ENCODE measurements at regions not wholly inside any gene's neighbourhood (a gene's known extent, or its start where the extent isn't known, plus 50 kb on each side); places are given as distances from the start of the nearest gene placed in this dataset.

DNA sequence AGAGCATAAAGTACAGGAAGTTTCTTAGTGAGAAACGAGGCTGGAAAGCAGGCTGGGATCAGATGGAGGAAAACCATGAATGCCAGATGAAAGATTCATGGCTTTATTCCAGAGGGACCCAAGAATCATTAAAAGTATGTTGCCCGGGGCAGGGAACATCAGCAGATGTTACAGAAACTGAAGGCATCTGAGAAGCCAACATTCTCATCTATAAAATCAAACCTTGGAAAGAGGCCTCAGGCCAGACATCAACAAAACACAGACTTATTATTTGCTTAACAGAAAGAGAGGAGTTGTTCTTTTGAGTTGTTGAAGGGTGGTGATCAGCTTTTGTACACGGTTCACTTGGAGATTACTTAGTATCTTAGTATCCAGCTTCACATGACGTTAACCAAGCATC, 543.6 kb downstream of the RFC3 start:
- H3K9me3 ChIP-seq, result no peaks in the 10 kb centered on the region
- DNase-seq, result no peak
- TF ChIP-seq POLR2A (IDR thresholded peaks at IDR 0.05), result no peak
- TF ChIP-seq, protein P1, sequence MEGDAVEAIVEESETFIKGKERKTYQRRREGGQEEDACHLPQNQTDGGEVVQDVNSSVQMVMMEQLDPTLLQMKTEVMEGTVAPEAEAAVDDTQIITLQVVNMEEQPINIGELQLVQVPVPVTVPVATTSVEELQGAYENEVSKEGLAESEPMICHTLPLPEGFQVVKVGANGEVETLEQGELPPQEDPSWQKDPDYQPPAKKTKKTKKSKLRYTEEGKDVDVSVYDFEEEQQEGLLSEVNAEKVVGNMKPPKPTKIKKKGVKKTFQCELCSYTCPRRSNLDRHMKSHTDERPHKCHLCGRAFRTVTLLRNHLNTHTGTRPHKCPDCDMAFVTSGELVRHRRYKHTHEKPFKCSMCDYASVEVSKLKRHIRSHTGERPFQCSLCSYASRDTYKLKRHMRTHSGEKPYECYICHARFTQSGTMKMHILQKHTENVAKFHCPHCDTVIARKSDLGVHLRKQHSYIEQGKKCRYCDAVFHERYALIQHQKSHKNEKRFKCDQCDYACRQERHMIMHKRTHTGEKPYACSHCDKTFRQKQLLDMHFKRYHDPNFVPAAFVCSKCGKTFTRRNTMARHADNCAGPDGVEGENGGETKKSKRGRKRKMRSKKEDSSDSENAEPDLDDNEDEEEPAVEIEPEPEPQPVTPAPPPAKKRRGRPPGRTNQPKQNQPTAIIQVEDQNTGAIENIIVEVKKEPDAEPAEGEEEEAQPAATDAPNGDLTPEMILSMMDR (IDR thresholded peaks at IDR 0.05), result no peak
- H3K27ac ChIP-seq, result no peak overlapping the region
- intact Hi-C loops (cut with DNase I), result no loop called here
- H3K4me1 ChIP-seq, result peaks cover 0 to 8% (median 0%) of the 10 kb centered on the region in 3 donors
- no peaks in the 10 kb centered on the region for H3K27me3 ChIP-seq
- WGBS, 2 donors, result 19 to 38% methylated on average over 4 of the region's 4 CpGs
- H3K36me3 ChIP-seq, result no peaks in the 10 kb centered on the region
- no peak overlapping the region for H3K4me3 ChIP-seq

DNA sequence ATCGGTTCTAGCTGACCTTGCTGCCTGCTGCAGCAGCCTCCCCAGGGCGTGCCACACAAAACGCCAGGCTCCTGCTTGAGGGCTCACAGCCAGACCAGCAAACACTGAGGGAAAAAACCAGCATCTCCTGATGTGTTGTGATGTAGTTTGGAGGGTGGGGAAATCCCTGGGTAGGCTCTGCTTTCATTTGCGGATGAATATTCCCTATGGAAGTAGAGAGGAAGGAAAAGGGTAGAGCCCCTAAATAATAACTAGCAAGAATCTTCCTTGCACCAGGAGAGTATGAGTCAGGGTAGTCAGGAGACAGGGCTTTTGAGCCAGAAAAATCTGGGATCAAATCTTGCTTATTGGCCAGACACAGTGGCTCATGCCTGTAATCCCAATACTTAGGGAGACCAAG, 545.3 kb downstream of the RFC3 start:
- no peak overlapping the region for H3K4me3 ChIP-seq
- no peaks in the 10 kb centered on the region for H3K4me1 ChIP-seq
- H3K27me3 ChIP-seq, result no peaks in the 10 kb centered on the region
- no peaks in the 10 kb centered on the region for H3K36me3 ChIP-seq
- intact Hi-C loops (cut with DNase I), result no loop called here
- DNase-seq, result no peak
- 74 to 85% methylated on average over 2 to 4 of the region's 4 CpGs for WGBS, 2 donors
- no peaks in the 10 kb centered on the region for H3K9me3 ChIP-seq
- TF ChIP-seq, protein P1 (IDR thresholded peaks at IDR 0.05), result no peak
- TF ChIP-seq POLR2A (IDR thresholded peaks at IDR 0.05), result no peak
- H3K27ac ChIP-seq, result no peak overlapping the region

DNA sequence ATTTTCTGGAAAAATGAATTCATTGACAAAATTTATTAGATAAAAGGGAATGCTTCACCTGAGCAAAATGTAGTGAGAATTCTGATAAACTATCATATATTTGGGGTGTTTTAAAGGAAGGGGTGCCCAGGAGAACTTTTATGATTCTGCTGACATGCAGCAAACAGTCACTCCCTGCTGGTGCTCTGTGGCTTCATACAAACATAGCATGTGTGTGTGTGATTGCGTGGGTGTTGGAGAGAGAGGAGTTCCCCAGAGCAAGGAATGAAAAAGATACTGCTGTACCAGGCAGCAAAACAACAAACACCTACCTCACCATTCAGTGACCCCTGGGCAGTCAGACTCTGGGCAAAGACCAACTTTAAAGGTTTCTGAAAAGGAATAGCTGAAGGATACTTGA, 546.7 kb downstream of the RFC3 start:
- Histone ChIP-seq H3K4me3 (no peak overlapping the region), H3K4me1 (no peaks in the 10 kb centered on the region), H3K36me3 (no peaks in the 10 kb centered on the region), H3K9me3 (no peaks in the 10 kb centered on the region), H3K27me3 (no peaks in the 10 kb centered on the region), H3K27ac (no peak overlapping the region)
- DNase-seq, result no peak
- TF ChIP-seq, protein P1 (IDR thresholded peaks at IDR 0.05), result no peak
- TF ChIP-seq POLR2A (IDR thresholded peaks at IDR 0.05), result no peak
- intact Hi-C loops (cut with DNase I), result no loop called here
- WGBS, 2 donors, result 67 to 100% methylated on average over 1 of the region's 1 CpG

DNA sequence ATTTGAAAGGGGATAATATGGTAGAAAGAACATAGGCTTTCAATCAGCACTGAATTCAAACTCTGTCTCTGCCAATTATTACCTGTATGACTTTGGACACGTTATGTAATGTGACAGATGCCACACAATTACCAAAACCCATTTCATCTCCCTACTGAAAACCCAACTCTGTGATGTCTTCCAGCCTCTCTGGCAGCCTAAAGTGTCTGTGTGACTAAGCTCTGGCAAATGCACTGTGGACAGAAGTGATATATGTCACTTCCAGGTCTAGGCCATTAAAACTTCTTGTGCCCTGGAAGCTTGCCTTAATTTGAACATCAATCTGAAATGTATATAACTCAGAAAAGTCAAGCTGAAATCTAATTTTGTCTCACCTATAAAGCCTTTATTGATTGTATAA, 552.0 kb downstream of the RFC3 start:
- Histone ChIP-seq H3K27ac (no peak overlapping the region), H3K4me3 (no peak overlapping the region), H3K27me3 (no peaks in the 10 kb centered on the region), H3K36me3 (no peaks in the 10 kb centered on the region), H3K4me1 (no peaks in the 10 kb centered on the region), H3K9me3 (no peaks in the 10 kb centered on the region)
- intact Hi-C loops (cut with DNase I), result no loop called here
- no peak for DNase-seq
- TF ChIP-seq, protein P1 (IDR thresholded peaks at IDR 0.05), result no peak
- no peak for TF ChIP-seq POLR2A (IDR thresholded peaks at IDR 0.05)
- 0 to 22% methylated on average over 1 of the region's 1 CpG for WGBS, 2 donors

DNA sequence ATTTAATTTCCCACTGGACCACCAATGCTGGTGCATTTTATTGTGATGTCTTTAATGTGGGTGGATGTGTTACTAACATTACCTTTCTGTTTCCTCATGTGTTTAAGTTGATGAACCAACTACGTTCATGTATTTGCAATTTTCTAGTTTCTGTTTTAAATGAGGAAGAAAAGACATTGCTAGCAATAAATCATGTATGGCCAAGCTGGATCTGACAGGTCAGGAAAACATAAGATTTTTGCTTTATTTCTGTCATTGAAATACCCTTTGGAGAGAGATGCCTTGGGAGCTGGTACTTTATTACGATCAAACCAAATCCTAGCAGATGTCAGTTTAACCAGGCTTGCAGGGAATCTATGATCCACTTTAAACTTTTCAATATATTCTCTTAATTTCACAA, 553.2 kb downstream of the RFC3 start:
- H3K27me3 ChIP-seq, result no peaks in the 10 kb centered on the region
- intact Hi-C loops (cut with DNase I), result no loop called here
- no peak overlapping the region for H3K4me3 ChIP-seq
- TF ChIP-seq, protein P1 (IDR thresholded peaks at IDR 0.05), result no peak
- no peak for TF ChIP-seq POLR2A (IDR thresholded peaks at IDR 0.05)
- DNase-seq, result no peak
- WGBS, 2 donors, result 71 to 80% methylated on average over 2 of the region's 2 CpGs
- H3K27ac ChIP-seq, result no peak overlapping the region
- H3K9me3 ChIP-seq, result no peaks in the 10 kb centered on the region
- H3K4me1 ChIP-seq, result no peaks in the 10 kb centered on the region
- H3K36me3 ChIP-seq, result no peaks in the 10 kb centered on the region

Data from esophagus squamous epithelium (tissue), 5 donors.